GM12878 (cell line): ENCODE measurements at regions not wholly inside any gene's neighbourhood (a gene's known extent, or its start where the extent isn't known, plus 50 kb on each side); places are given as distances from the start of the nearest gene placed in this dataset.
"Not testable (repeated sequence)": the region's sequence is repeated elsewhere in the genome, so short reads cannot be mapped to it uniquely, and the experiment has no call there.

ENCODE experiments used
- ATAC-seq: fragments of 200-7000 bp; cut with Tn5 transposase; 3 replicates; pipeline ENCODE4 v1.9.1; 2020; ENCODE audit warnings: mild to moderate bottlenecking, moderate library complexity
- BruUV-seq: library from RNA; stranded (reverse); fragments of 400-500 nt; replicated peaks from 2 replicates; lab custom pipeline; 2021; lab: Mats Ljungman, UMichigan
- CTCF ChIA-PET: fragments of 300-600 bp; sonication (Branson Sonifier 250); formaldehyde crosslinking; extraction: SDS; loops from one replicate; lab custom pipeline; 2021; ENCODE audit warnings: inconsistent platforms; lab: Yijun Ruan, JAX
- POLR2A ChIA-PET: fragments of 350-600 bp; formaldehyde crosslinking; extraction: SDS; loops from one replicate; lab custom pipeline; 2021; ENCODE audit warnings: inconsistent platforms; lab: Charles Lee
- RAD21 ChIA-PET: fragments of 300-600 bp; sonication (Branson Sonifier 250); formaldehyde crosslinking; loops from one replicate; lab custom pipeline; 2023; ENCODE audit warnings: antibody characterized with exemption; ENCODE audit not compliant: unreplicated experiment; lab: Charles Lee
- SMC1A ChIA-PET: fragments of 300-600 bp; sonication (Branson Sonifier 250); formaldehyde crosslinking; loops from one replicate; lab custom pipeline; 2023; ENCODE audit not compliant: unreplicated experiment, uncharacterized antibody; lab: Charles Lee
- DNase-seq: peaks from one replicate; pipeline ENCODE4 v3.0.0-alpha.2; 2011; ENCODE audit warnings: low read depth, low spot score
- FAIRE-seq: peaks from 3 replicates; lab custom pipeline; 2011; peaks lifted over from hg19 to GRCh38; lab: Jason Lieb, UNC
- H2AFZ ChIP-seq: 2 replicates; pipeline ENCODE4 v1.6.0; 2011; ENCODE audit warnings: low read depth, low read length, control low read depth; ENCODE audit not compliant: control insufficient read depth
- H3K27ac ChIP-seq: 2 replicates; pipeline ENCODE4 v1.5.1; 2011; ENCODE audit warnings: control low read depth; ENCODE audit not compliant: control insufficient read depth, insufficient read depth
- H3K27me3 ChIP-seq, 2 experiments: replicated peaks in 1 of 2; 2 replicates each; pipeline versions ENCODE4 v1.6.0 to v1.6.1; 2011; ENCODE audit warnings: low read length in 1 of 2; ENCODE audit not compliant: control insufficient read depth in 2 of 2, insufficient read depth in 2 of 2
- H3K36me3 ChIP-seq, 2 experiments: 2 replicates each; pipeline ENCODE4 v1.5.1; 2011; ENCODE audit warnings: low read length in 1 of 2; ENCODE audit not compliant: control insufficient read depth in 2 of 2, insufficient read depth in 2 of 2
- H3K4me1 ChIP-seq: 2 replicates; pipeline ENCODE4 v1.6.1; 2011; ENCODE audit warnings: mild to moderate bottlenecking, low read length, moderate library complexity, mixed read lengths; ENCODE audit not compliant: control insufficient read depth, insufficient read depth
- H3K4me2 ChIP-seq: 2 replicates; pipeline ENCODE4 v1.6.0; 2011; ENCODE audit warnings: control low read depth; ENCODE audit not compliant: control insufficient read depth, insufficient read depth
- H3K4me3 ChIP-seq: fragments of 200-600 bp; sonication (generic); 2 replicates; pipeline ENCODE4 v1.5.1; 2016
- H3K79me2 ChIP-seq: 2 replicates; pipeline ENCODE4 v1.6.0; 2011; ENCODE audit warnings: low read length; ENCODE audit not compliant: control insufficient read depth, insufficient read depth
- H3K9ac ChIP-seq: 2 replicates; pipeline ENCODE4 v1.8.0; 2011; ENCODE audit warnings: low read length, control low read depth, mixed read lengths; ENCODE audit not compliant: control insufficient read depth, insufficient read depth
- H3K9me3 ChIP-seq: replicated peaks from 3 replicates; pipeline ENCODE4 v1.5.1; 2011; ENCODE audit warnings: mild to moderate bottlenecking, low read length; ENCODE audit not compliant: control insufficient read depth, insufficient read depth
- H4K20me1 ChIP-seq: 2 replicates; pipeline ENCODE4 v1.6.0; 2011; ENCODE audit not compliant: control insufficient read depth, insufficient read depth
- RAD21 ChIP-seq: IDR thresholded peaks from 2 replicates; pipeline ENCODE4 v1.6.1; 2011; ENCODE audit warnings: mild to moderate bottlenecking, low read depth, low read length, moderate library complexity; ENCODE audit not compliant: insufficient read depth
- TARDBP ChIP-seq: IDR thresholded peaks from 2 replicates; pipeline ENCODE4 v1.6.1; 2016; ENCODE audit warnings: borderline replicate concordance
- WGBS: methylation state at CpG from one replicate; pipeline ENCODE4 v1.1.6; 2016; ENCODE audit warnings: low lambda C conversion rate; ENCODE audit not compliant: insufficient replicate concordance, insufficient coverage; ENCODE audit errors: missing lambda C conversion rate; 5-methylcytosine and 5-hydroxymethylcytosine counted together
- in situ Hi-C: fragments of 300-500 bp; cut with MboI; formaldehyde crosslinking; loops from 9 replicates; pipeline ENCODE4 v1.14.3; 2018; ENCODE audit warnings: mixed read lengths
- intact Hi-C: fragments of 100-400 bp; cut with micrococcal nuclease; formaldehyde crosslinking; loops from one replicate; pipeline ENCODE4 v1.14.2; 2022; ENCODE audit not compliant: unreplicated experiment

DNA sequence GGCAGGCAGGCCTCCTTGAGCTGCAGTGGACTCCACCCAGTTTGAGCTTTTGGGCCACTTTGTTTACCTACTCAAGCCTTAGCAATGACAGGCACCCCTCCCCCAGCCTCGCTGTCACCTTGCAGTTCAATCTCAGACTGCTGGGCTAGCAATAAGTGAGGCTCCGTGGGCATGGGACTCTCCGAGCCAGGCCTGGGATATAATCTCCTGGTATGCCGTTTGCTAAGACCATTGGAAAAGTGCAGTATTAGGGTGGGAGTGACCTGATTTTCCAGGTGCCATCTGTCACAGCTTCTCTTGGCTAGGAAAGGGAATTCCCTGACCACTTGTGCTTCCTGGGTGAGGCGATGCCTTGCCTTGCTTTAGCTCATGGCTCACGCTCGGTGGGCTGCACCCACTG is 648.6 kb downstream of the DIPK2A start:
- DNase-seq, ATAC-seq, H4K20me1 ChIP-seq, H3K4me2 ChIP-seq, H3K79me2 ChIP-seq, H2AFZ ChIP-seq, in situ Hi-C loops, H3K27ac ChIP-seq, RAD21 ChIA-PET, FAIRE-seq, SMC1A ChIA-PET, POLR2A ChIA-PET, BruUV-seq, H3K4me3 ChIP-seq, intact Hi-C loops, CTCF ChIA-PET, H3K9me3 ChIP-seq, H3K9ac ChIP-seq, H3K27me3 ChIP-seq, H3K36me3 ChIP-seq, H3K4me1 ChIP-seq: not testable (repeated sequence)
- WGBS: 42% methylated on average over 7 of the region's 7 CpGs

DNA sequence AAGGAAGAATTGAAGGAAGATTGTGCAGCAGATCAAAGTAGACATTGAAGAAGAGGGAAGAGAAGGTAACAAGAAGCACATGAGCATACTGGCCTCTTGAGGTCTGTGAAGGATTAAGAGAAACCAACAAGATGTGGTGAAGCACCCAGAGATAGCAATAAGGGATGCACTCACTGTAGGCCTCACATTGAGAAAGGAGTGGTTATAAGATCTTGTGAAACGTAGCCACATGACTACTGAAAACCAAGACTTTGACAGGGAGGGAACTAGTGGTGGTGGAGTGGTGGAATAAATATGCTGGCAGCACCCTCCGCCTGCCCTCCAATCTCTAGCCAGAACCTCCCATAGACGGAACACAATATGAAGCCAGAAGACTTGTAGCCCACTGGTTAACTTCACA is 651.2 kb downstream of the DIPK2A start:
- ChIA-PET RAD21 (no interaction called here), SMC1A (no interaction called here), CTCF (no interaction called here), POLR2A (no interaction called here)
- Histone ChIP-seq H3K79me2 (no peaks in the 10 kb centered on the region), H3K27me3 (no peaks in the 10 kb centered on the region), H3K4me1 (no peaks in the 10 kb centered on the region), H3K4me3 (no peak overlapping the region), H3K27ac (no peak overlapping the region), H3K9me3 (no peaks in the 10 kb centered on the region; the same call in 2 of the 3 replicates), H3K9ac (no peak overlapping the region), H3K36me3 (no peaks in the 10 kb centered on the region), H2AFZ (no peak overlapping the region), H4K20me1 (no peaks in the 10 kb centered on the region), H3K4me2 (no peak overlapping the region)
- FAIRE-seq (no peak), ATAC-seq (no peak), DNase-seq (no peak)
- no TSS peak for BruUV-seq
- WGBS: 50% methylated on average over 3 of the region's 3 CpGs
- in situ Hi-C loops: no loop called here
- TF ChIP-seq TARDBP (no peak), RAD21 (peak; percentile 43)
- intact Hi-C loops: no loop called here
